MM.1S (cell line): ENCODE measurements at regions not wholly inside any gene's neighbourhood (a gene's known extent, or its start where the extent isn't known, plus 50 kb on each side); places are given as distances from the start of the nearest gene placed in this dataset.

Experiments
- DNase-seq: peaks from one replicate; pipeline ENCODE4 v3.0.0-alpha.2; 2015
- H2AFZ ChIP-seq: fragments of 300-600 bp; sonication (generic); 2 replicates; pipeline ENCODE4 v1.6.0; 2016; ENCODE audit warnings: antibody characterized with exemption, low read length
- H3F3A ChIP-seq: fragments of 300-600 bp; sonication (generic); 2 replicates; pipeline ENCODE4 v1.6.1; 2016; ENCODE audit warnings: mild to moderate bottlenecking, antibody characterized with exemption, low read length, moderate library complexity, mixed read lengths; ENCODE audit not compliant: insufficient read depth
- H3K27ac ChIP-seq: fragments of 300-600 bp; sonication (generic); 2 replicates; pipeline ENCODE4 v1.5.1; 2016; ENCODE audit warnings: mild to moderate bottlenecking, low read length
- H3K27me3 ChIP-seq: fragments of 300-600 bp; sonication (generic); replicated peaks from 2 replicates; pipeline ENCODE4 v1.6.0; 2016; ENCODE audit warnings: low read length; ENCODE audit not compliant: insufficient read depth
- H3K36me3 ChIP-seq: fragments of 300-600 bp; sonication (generic); replicated peaks from 2 replicates; pipeline ENCODE4 v1.6.1; 2016; ENCODE audit warnings: mild to moderate bottlenecking, low read length, mixed read lengths; ENCODE audit not compliant: insufficient read depth
- H3K4me1 ChIP-seq: fragments of 300-600 bp; sonication (generic); 2 replicates; pipeline ENCODE4 v1.6.1; 2016; ENCODE audit warnings: low read length, mixed read lengths
- H3K4me2 ChIP-seq: fragments of 300-600 bp; sonication (generic); 2 replicates; pipeline ENCODE4 v1.6.0; 2016; ENCODE audit warnings: low read depth, low read length
- H3K4me3 ChIP-seq: fragments of 300-600 bp; sonication (generic); 2 replicates; pipeline ENCODE4 v1.5.1; 2016; ENCODE audit warnings: low read length, mixed read lengths
- H3K79me2 ChIP-seq: fragments of 300-600 bp; sonication (generic); 2 replicates; pipeline ENCODE4 v1.6.1; 2016; ENCODE audit warnings: mixed run types, low read length, mixed read lengths
- H3K9ac ChIP-seq: fragments of 300-600 bp; sonication (generic); 2 replicates; pipeline ENCODE4 v1.6.1; 2016; ENCODE audit warnings: low read length, mixed read lengths
- H3K9me2 ChIP-seq: fragments of 300-600 bp; sonication (generic); replicated peaks from 2 replicates; pipeline ENCODE4 v1.6.1; 2016; ENCODE audit warnings: mild to moderate bottlenecking, low read length, mixed read lengths; ENCODE audit not compliant: insufficient read depth
- H3K9me3 ChIP-seq: fragments of 300-600 bp; sonication (generic); replicated peaks from 2 replicates; pipeline ENCODE4 v1.6.1; 2016; ENCODE audit warnings: mild to moderate bottlenecking, low read length, mixed read lengths; ENCODE audit not compliant: insufficient read depth
- H4K20me1 ChIP-seq: fragments of 300-600 bp; sonication (generic); 2 replicates; pipeline ENCODE4 v1.6.1; 2016; ENCODE audit warnings: mild to moderate bottlenecking, low read length, moderate library complexity, mixed read lengths; ENCODE audit not compliant: insufficient read depth
- EZH2 ChIP-seq: fragments of 300-600 bp; sonication (generic); optimal IDR thresholded peaks from 2 replicates; pipeline ENCODE3; 2017; ENCODE audit warnings: low read depth, mild to moderate bottlenecking, antibody characterized with exemption, low read length, mixed read lengths
- EZH2phosphoT487 ChIP-seq: fragments of 300-600 bp; sonication (generic); IDR thresholded peaks from 2 replicates; pipeline ENCODE4 v1.6.1; 2018; ENCODE audit warnings: antibody characterized with exemption, low read length
- TF ChIP-seq, protein P1 (sequence below): fragments of 300-600 bp; sonication (generic); IDR thresholded peaks from 2 replicates; pipeline ENCODE4 v1.5.1; 2016; ENCODE audit warnings: antibody characterized with exemption, low read length, mixed read lengths

DNA sequence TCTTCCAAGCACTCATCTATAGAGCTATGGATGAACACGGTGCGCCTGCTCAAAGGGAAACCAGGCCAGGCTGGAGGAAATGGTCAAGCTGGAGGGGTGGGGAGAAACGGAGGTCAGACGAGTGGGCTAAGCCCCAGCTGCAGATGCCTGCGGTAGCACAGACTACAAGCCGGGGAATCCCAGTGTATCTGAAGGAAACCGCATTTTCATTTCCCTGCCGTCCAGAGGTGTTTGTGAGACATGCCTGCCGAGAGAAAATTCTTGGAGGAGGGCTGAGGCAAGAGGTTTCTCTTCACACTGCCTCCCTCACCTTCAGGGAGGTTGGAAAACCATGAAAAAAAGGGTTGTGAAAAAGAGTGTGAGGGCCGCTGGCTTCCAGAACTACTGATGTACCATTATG, 102.0 kb upstream of the FOXN3 start:
- H3K79me2 ChIP-seq, result no peaks in the 10 kb centered on the region

DNA sequence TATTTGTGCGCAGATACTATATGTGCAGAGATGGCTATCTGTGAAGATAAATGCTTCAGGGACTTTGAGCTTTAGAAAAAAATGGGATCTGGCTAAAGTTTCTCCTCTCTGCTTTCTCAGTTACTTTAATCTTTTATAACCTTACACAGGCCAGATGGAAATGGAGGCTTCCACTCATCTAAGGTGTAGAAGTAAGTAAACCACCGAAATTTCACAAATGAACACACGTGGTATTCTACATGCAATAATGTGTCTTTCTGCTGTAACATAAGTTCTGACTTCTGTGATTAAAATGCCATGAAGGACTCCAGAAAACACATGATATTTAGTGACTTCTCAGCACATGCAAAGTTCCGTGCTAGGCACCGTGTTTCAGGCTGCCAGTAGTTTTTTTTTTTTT, 99.1 kb upstream of the FOXN3 start:
- H3K79me2 ChIP-seq, result no peaks in the 10 kb centered on the region
- DNase-seq, result no peak
- TF ChIP-seq EZH2phosphoT487 (no peak), EZH2 (no peak)
- H3K4me1 ChIP-seq, result no peaks in the 10 kb centered on the region
- no peak overlapping the region for H3K4me2 ChIP-seq
- H4K20me1 ChIP-seq, result no peaks in the 10 kb centered on the region
- no peak overlapping the region for H2AFZ ChIP-seq
- no peaks in the 10 kb centered on the region for H3K9me3 ChIP-seq
- no peak overlapping the region for H3K4me3 ChIP-seq
- no peak overlapping the region for H3K27ac ChIP-seq
- no peaks in the 10 kb centered on the region for H3K36me3 ChIP-seq
- no peak overlapping the region for H3K9ac ChIP-seq
- no peaks in the 10 kb centered on the region for H3K27me3 ChIP-seq
- H3F3A ChIP-seq, result no peaks in the 10 kb centered on the region
- no peaks in the 10 kb centered on the region for H3K9me2 ChIP-seq

More for the DNA sequence above, 102.0 kb upstream of the FOXN3 start:
- no peaks in the 10 kb centered on the region for H3F3A ChIP-seq
- no peak overlapping the region for H2AFZ ChIP-seq
- H3K9me2 ChIP-seq, result no peaks in the 10 kb centered on the region
- no peaks in the 10 kb centered on the region for H3K27me3 ChIP-seq
- no peak overlapping the region for H3K27ac ChIP-seq
- no peak for DNase-seq
- no peaks in the 10 kb centered on the region for H3K4me1 ChIP-seq
- H3K4me2 ChIP-seq, result no peak overlapping the region
- H3K4me3 ChIP-seq, result no peak overlapping the region
- TF ChIP-seq, protein P1, sequence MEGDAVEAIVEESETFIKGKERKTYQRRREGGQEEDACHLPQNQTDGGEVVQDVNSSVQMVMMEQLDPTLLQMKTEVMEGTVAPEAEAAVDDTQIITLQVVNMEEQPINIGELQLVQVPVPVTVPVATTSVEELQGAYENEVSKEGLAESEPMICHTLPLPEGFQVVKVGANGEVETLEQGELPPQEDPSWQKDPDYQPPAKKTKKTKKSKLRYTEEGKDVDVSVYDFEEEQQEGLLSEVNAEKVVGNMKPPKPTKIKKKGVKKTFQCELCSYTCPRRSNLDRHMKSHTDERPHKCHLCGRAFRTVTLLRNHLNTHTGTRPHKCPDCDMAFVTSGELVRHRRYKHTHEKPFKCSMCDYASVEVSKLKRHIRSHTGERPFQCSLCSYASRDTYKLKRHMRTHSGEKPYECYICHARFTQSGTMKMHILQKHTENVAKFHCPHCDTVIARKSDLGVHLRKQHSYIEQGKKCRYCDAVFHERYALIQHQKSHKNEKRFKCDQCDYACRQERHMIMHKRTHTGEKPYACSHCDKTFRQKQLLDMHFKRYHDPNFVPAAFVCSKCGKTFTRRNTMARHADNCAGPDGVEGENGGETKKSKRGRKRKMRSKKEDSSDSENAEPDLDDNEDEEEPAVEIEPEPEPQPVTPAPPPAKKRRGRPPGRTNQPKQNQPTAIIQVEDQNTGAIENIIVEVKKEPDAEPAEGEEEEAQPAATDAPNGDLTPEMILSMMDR, result no peak
- no peak for TF ChIP-seq EZH2phosphoT487
- no peak for TF ChIP-seq EZH2
- H4K20me1 ChIP-seq, result no peaks in the 10 kb centered on the region
- H3K36me3 ChIP-seq, result no peaks in the 10 kb centered on the region
- H3K9me3 ChIP-seq, result no peaks in the 10 kb centered on the region
- H3K9ac ChIP-seq, result no peak overlapping the region

DNA sequence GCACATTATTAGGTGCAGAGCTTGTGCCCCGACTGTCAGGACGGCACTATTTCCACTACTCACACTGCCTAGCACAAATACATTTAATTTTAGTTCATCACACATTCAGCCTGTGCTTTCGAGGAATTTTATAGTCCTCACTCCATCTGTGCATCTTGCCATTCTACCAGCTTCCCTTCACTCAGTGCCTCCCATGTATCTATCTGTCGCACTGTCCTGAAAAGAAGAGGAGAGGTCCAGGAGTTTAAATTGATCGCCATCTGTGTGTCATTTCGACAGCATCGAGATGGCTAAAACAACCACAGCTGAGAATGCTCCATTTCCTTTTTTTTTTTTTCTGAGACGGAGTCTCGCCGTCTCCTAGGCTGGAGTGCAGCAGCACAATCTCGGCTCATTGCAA, 97.6 kb upstream of the FOXN3 start:
- Histone ChIP-seq H3K9ac (no peak overlapping the region), H3K79me2 (no peaks in the 10 kb centered on the region), H3K27me3 (no peaks in the 10 kb centered on the region), H3K9me2 (no peaks in the 10 kb centered on the region), H3F3A (no peaks in the 10 kb centered on the region), H4K20me1 (no peaks in the 10 kb centered on the region), H3K27ac (no peak overlapping the region), H3K36me3 (no peaks in the 10 kb centered on the region), H3K4me2 (no peak overlapping the region), H3K4me3 (no peak overlapping the region), H3K9me3 (no peaks in the 10 kb centered on the region), H2AFZ (no peak overlapping the region), H3K4me1 (no peaks in the 10 kb centered on the region)
- no peak for DNase-seq
- TF ChIP-seq, protein P1, result no peak
- no peak for TF ChIP-seq EZH2phosphoT487
- TF ChIP-seq EZH2, result no peak

DNA sequence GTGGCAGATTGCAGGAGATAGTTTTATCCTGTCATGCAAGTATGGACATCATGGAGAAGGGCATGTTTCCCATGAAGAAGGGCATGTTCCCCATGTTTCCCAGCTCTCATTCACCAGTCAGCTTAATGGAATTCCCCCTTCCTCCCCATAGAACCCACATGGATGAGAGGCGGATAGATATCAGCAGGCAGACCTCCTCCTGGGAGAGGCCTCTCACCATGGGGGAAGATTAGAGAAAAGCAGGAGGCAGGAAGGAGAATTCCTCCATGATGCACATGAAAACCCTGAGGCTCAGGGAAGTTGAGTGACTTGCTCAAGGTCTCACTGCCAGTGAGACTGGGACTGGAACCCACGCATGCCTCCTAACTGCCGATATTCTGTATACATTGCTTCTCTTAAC, 92.9 kb upstream of the FOXN3 start:
- Histone ChIP-seq H3K27ac (no peak overlapping the region), H3F3A (no peaks in the 10 kb centered on the region), H4K20me1 (no peaks in the 10 kb centered on the region), H2AFZ (no peak overlapping the region), H3K4me3 (no peak overlapping the region), H3K27me3 (no peaks in the 10 kb centered on the region), H3K79me2 (no peaks in the 10 kb centered on the region), H3K9ac (no peak overlapping the region), H3K4me1 (no peaks in the 10 kb centered on the region), H3K9me2 (no peaks in the 10 kb centered on the region), H3K9me3 (no peaks in the 10 kb centered on the region), H3K4me2 (no peak overlapping the region), H3K36me3 (no peaks in the 10 kb centered on the region)
- TF ChIP-seq EZH2 (no peak), EZH2phosphoT487 (no peak)
- TF ChIP-seq, protein P1, result no peak
- DNase-seq, result no peak
